HEK293T (cell line): ENCODE measurements at regions not wholly inside any gene's neighbourhood (a gene's known extent, or its start where the extent isn't known, plus 50 kb on each side); places are given as distances from the start of the nearest gene placed in this dataset.

ENCODE experiments used
- ELF4 ChIP-seq: fragments of 450-650 bp; IDR thresholded peaks from 2 replicates; pipeline ENCODE4 v1.6.1; 2017; ENCODE audit warnings: antibody characterized with exemption
- HDGF ChIP-seq: fragments of 450-650 bp; IDR thresholded peaks from 2 replicates; pipeline ENCODE4 v1.6.1; 2017; ENCODE audit warnings: antibody characterized with exemption, borderline replicate concordance
- NFRKB ChIP-seq: fragments of 450-650 bp; IDR thresholded peaks from 2 replicates; pipeline ENCODE4 v1.6.1; 2016; ENCODE audit warnings: mild to moderate bottlenecking, moderate library complexity
- SP1 ChIP-seq: fragments of 450-650 bp; IDR thresholded peaks from 2 replicates; pipeline ENCODE4 v1.6.1; 2017
- SUZ12 ChIP-seq: fragments of 450-650 bp; IDR thresholded peaks from 2 replicates; pipeline ENCODE4 v1.6.1; 2016; ENCODE audit warnings: mild to moderate bottlenecking
- ZNF384 ChIP-seq: fragments of 450-650 bp; IDR thresholded peaks from 2 replicates; pipeline ENCODE4 v1.6.1; 2016

- TF ChIP-seq SUZ12 (no peak), ZNF384 (no peak), ELF4 (no peak), SP1 (no peak), HDGF (no peak), NFRKB (no peak)
Observed at GRCh38 chr10:3348564-3348963, 176.0 kb upstream of the PITRM1 start.
